NOMO-1 (cell line): ENCODE measurements at regions not wholly inside any gene's neighbourhood (a gene's known extent, or its start where the extent isn't known, plus 50 kb on each side); places are given as distances from the start of the nearest gene placed in this dataset.
"Not testable (repeated sequence)": the region's sequence is repeated elsewhere in the genome, so short reads cannot be mapped to it uniquely, and the experiment has no call there.

Experiments
- DNase-seq, 2 experiments: peaks; one replicate each; lab custom pipeline; 2025; ENCODE audit not compliant: unreplicated experiment in 2 of 2; lab: John Stamatoyannopoulos, UW

DNA sequence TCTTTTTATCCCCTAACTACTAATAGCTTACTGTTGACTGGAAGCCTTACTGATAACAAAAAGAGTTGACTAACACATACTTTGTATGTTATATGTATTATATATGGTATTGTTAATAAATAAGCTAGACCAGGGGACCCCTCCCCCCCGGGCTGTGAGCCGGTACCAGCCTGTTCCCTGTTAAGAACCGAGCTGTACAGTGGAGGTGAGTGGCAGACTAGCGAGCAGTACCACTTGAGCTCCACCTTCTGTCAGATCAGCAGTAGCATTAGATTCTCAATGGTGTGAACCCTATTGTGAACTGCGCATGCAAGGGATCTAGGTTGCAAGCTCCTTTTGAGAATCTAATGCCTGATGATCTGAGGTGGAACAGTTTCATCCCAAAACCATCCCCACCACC is 377.0 kb downstream of the IPMK start:
- no peak for DNase-seq

GRCh38 chr10:57885618-57885968 is 382.1 kb downstream of the IPMK start:
- DNase-seq = not testable (repeated sequence)

DNA sequence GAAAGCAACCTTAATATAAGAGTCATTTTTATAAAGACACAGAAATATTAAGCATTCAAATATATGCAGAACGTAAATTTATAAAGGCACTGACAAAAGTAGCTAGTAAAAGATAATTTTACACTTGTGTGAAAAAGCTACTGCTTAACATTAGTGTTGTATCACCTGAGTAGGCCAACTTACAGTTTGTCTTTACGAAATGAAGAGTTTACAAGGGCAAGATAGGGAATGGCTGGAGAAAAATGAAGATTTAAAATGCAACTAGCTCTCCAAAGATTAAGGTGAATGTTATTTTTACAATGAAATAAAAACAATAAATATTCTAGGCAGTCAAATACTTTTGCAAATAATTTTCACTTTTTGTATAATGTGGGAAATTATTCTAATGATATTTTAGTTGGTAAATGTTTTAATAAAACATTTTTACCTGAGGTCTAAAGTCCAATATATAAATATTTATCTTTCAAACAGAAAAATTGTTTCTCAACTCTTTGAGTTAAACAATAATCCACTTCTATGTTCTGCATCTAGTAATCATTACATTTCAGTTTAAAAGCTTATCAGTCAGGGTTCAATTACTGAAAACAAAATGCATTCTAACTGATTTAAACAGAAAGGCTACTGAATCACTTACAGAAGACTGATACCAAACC is 382.6 kb downstream of the IPMK start:
- DNase-seq = no peak

- DNase-seq = no peak
Measured at GRCh38 chr10:57884407-57884806, 383.3 kb downstream of the IPMK start.

DNA sequence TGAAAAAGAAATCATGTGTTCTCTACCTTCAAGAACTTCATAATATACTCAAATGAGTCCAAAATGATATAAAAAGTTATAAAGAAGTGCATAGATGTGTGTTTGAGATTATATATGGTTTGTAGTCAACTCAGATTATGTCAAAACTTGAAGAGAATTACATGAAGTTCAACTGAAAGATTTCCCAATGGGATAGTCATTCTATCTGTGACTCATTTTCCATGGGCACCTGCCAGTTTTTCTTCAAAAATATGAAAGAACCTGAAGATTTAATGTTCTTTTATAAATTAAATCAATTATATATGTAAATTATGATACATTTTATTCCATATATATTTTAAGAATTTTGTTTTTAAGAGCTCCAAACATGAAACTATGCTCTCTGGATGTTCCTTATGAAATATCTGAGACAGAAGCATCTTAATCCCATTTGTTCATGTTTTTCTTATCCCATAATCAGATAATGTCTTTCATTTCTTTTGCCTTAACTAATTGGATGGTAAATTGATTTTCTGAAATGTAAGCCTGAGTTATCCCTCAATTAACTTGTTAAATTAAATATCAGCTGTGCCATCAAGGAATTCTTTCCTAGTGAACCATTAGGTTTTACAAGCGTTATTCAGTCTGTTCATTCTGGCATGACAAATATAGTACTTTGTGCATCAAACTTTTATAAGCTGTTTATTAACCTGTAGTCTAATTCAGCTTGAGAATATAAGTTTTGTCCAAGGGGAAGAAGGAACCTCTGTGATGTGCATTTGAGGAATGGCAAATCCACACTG is 387.1 kb downstream of the IPMK start:
- DNase-seq = no peak

DNA sequence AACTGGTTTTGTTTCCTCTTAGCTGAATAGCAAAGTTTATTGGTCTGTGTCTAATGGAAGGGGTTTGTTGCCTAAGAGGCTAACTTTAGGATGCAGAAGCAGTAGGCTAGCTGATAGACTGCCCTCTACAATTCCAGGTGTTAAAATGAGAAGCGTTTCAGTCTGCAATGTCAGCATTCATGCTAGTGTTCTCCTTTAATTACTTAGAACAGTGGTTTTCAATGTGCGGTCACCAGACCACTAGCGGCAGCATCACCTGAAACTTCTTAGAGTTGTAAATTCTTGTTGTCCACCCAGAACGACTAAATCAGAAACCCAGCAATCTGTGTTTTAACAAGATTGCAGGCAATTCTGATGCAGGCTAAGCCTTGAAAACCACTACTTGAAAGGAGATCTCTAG is 392.9 kb downstream of the IPMK start:
- no peak for DNase-seq

- no peak for DNase-seq
Measured at GRCh38 chr10:57867241-57867640, 400.5 kb downstream of the IPMK start.

DNA sequence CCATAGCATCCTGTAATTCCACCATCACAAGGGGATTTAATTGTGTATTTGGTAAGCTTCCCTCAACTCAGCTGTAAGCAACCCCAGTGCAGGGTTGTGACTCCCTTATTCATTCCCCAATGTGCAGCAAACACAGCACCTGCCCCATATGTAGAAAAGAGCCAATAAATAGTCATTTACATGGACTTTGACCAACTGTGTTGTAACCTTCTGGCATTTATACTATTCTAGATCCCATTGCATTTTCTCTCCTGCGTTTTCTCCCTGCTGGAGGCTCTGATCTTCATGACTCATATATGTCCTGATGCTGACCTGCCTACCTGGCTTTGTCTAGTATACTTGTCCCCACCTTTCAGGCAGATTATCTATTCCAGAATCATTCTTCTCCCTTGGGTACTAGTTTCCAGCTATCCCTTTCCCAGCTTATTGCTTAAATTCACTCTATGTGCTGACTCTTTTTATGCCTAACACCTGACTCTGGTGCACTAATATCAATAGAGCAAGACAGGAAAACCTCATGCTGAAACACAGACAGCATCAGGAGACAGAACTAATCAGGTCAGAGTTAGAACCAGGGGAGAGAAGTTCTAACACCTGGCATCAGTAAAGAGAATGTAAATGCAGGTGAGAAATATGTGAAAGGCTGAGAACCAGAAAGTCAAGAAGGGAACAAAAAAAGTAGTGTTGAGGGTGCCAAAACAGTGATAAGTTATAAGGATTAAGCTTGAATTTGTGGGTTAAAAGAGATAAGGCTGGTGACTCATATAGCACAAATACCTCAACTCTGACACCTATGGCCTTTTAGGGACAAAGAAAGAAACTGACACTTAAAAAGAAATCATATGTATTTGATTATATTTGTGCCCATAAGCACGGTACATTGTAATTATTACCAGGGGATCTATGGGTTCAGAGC is 402.7 kb downstream of the IPMK start:
- no peak for DNase-seq

- no peak for DNase-seq
Measured at GRCh38 chr10:57849691-57850357, 417.9 kb downstream of the IPMK start.

DNA sequence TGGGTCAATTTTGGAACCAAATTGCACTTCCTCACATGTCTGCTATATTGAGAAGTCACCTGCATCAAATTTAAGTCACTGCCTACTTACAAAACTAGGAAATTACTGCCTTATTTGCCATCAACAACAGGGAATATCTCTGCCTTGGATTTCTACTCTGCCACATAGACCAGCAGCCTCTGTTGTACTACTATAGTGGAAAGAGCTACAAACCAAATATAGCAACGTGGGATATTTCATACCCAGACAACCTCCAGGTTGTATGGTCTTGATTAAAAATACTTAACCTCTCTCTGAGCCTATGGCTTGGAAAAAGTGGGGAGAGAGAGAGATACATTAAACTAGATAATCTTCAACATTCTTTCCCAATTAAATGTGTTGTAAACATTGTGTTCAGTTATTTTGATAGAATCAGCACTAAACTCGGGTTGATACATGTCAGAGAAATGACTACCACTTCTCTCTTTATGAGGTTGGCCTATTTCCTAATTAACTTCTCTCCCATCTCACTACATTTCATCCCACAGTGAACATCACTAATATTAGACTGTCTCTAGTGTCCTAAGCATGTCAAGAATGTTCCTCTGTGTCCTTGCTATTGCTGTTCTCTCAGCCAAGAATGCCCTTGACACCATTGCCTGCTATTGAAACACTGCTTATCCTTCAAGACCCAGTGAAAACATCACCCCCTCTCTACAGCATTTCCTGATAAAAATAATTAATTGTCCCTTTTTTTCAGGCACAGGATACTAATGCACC is 421.2 kb downstream of the IPMK start:
- DNase-seq = no peak

DNA sequence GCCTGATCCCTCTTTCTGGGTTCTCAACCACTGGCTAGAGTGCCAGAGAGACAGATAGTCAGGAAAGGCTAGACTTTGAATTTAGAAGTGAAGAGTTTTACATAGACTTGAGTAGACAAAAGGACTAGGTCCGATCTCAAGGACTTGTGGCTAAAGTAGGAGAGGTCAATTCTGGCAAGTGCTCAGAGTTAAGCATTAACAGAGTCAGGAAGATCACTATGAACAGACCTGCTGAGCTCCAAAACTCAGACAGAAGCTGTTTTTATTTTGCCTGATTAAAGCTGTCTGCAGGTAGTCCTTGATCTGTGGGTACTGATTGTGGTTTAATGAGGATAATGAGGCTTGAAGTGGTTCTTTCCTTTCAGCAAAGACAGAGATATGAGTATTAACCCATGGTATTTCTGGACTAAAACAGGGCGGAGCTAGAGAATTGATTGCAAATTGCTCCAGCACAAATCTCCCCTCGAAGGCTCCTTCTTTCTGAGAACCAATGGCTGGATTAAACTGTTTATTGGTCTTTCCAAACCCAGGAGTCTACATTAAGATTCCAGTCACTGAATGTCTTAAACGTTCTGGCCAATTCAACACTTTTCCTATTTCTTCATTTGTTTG is 423.2 kb downstream of the IPMK start:
- DNase-seq = no peak

GRCh38 chr10:57830877-57831560 is 436.7 kb downstream of the IPMK start:
- no peak for DNase-seq

DNA sequence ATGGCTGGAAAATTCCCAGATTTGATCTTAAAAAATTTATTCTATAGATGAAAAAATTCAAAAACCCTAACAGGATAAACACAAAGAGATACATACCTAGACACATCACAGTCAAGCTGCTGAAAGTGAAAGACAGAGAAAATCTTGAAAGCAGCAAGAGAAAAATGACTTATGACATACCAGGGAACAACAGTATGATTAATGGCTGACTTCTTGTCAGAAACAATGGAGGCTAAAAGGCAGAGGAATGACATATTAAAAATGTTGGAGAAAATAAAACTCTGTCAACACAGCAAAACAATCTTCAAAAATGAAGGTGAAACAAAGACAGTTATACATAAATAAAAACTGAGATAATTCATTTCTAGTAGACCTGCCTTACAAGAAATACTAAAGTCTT is 442.7 kb downstream of the IPMK start:
- DNase-seq = no peak

DNA sequence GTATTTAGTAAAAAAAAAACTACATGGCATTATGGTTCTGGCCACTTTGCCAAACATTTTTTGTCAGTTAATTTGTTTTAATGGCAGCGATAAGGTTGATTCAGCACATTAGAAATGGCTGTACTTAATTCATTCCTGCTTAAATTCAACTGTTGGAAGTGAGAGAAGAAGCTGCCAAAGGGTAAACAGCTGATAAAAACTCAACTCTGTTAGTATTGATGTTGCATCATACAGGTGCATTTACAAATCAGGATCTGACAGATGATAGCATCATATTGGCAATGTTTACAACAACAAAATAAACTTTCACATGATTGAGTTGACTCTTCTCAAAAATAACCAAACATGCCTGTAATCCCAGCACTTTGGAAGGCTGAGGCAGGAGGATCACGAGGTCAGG is 444.3 kb downstream of the IPMK start:
- DNase-seq = no peak

- no peak for DNase-seq
Measured at GRCh38 chr10:57822965-57823364, 444.7 kb downstream of the IPMK start.

DNA sequence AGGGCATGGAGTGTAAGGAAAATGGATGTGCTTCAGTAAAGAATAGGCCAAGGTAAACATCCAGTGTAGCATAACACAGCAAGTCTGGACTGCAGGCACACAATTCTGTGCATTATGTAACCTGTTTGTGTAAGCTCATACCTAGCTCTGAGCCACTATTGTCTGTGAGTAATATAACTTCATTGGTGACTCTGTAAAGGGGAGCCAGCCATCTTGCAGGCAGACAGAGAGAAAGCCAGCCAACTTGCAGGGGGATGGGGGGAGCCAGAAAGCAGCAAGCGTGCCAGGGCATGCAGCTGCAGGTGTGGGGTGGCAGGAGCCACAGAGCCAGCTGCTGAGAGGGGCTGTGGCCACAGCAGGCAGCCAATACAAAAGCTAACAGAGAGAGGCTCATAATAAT is 449.2 kb downstream of the IPMK start:
- no peak for DNase-seq

DNA sequence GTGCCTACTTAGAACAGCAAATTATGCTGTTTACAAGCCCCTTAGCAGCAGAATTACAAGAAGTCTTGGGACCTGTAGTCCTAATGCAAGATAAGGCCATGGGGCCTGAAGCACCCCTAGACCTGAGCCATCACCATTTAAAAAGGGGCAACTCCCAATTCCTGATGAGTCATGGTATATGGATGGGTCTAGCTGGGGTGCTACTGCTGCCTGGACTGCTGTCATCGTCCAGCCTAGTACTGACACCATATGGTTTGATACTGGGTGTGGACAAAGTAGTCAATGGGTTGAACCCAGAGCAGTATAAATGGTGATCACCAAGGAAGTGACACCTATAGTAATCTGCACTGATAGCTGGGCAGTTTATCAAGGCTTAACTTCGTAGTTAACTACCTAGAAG is 450.0 kb downstream of the IPMK start:
- no peak for DNase-seq

- no peak for DNase-seq
Measured at GRCh38 chr10:57815949-57816348, 451.7 kb downstream of the IPMK start.

- no peak for DNase-seq
Measured at GRCh38 chr10:57809961-57810360, 457.7 kb downstream of the IPMK start.
